ENCODE measurements at regions not wholly inside any gene's neighbourhood (a gene's known extent, or its start where the extent isn't known, plus 50 kb on each side); places are given as distances from the start of the nearest gene placed in this dataset.
"Not testable (repeated sequence)": the region's sequence is repeated elsewhere in the genome, so short reads cannot be mapped to it uniquely, and the experiment has no call there.

- not testable (repeated sequence) for DNase-seq (ENCODE audit: low read depth in 2 of 3, low spot score in 1 of 3)
Measured at GRCh38 chr6:84837068-84837866, 72.9 kb upstream of the TBX18 start.

GRCh38 chr6:84836366-84836765, 72.0 kb upstream of the TBX18 start:
- DNase-seq (ENCODE audit: low read depth in 2 of 3, low spot score in 1 of 3), result no peak

GRCh38 chr6:84835340-84835739, 70.9 kb upstream of the TBX18 start:
- no peak for DNase-seq (ENCODE audit: low read depth in 2 of 3, low spot score in 1 of 3)

GRCh38 chr6:84831924-84832323, 67.5 kb upstream of the TBX18 start:
- not testable (repeated sequence) for DNase-seq (ENCODE audit: low read depth in 2 of 3, low spot score in 1 of 3)

GRCh38 chr6:84825461-84825860, 61.1 kb upstream of the TBX18 start:
- no peak for DNase-seq (ENCODE audit: low read depth in 2 of 3, low spot score in 1 of 3)

GRCh38 chr6:84821314-84821713, 56.9 kb upstream of the TBX18 start:
- not testable (repeated sequence) for DNase-seq (ENCODE audit: low read depth in 2 of 3, low spot score in 1 of 3)

GRCh38 chr6:84816741-84817140, 52.3 kb upstream of the TBX18 start:
- DNase-seq (ENCODE audit: low read depth in 2 of 3, low spot score in 1 of 3), result no peak

- no peak for DNase-seq (ENCODE audit: low read depth in 2 of 3, low spot score in 1 of 3)
Measured at GRCh38 chr6:84815896-84816735, 51.7 kb upstream of the TBX18 start.
